NCI-H82 (cell line): ENCODE measurements at regions not wholly inside any gene's neighbourhood (a gene's known extent, or its start where the extent isn't known, plus 50 kb on each side); places are given as distances from the start of the nearest gene placed in this dataset.
"Not testable (repeated sequence)": the region's sequence is repeated elsewhere in the genome, so short reads cannot be mapped to it uniquely, and the experiment has no call there.

Experiments
- DNase-seq: peaks from one replicate; lab custom pipeline; 2025; lab: John Stamatoyannopoulos, UW

- no peak for DNase-seq
These were observed 112.2 kb upstream of the EGLN3 start for GRCh38 chr14:34063042-34063441.

- DNase-seq, result no peak
These were observed 111.6 kb upstream of the EGLN3 start for GRCh38 chr14:34062353-34062973.

GRCh38 chr14:34060651-34060999, 109.8 kb upstream of the EGLN3 start:
- peak; percentile 20 for DNase-seq

GRCh38 chr14:34059925-34060650, 109.2 kb upstream of the EGLN3 start:
- peak; percentile 39 for DNase-seq

- DNase-seq, result no peak
These were observed 108.4 kb upstream of the EGLN3 start for GRCh38 chr14:34059037-34059924.

GRCh38 chr14:34058510-34058909, 107.6 kb upstream of the EGLN3 start:
- DNase-seq, result no peak

- DNase-seq, result no peak
These were observed 105.2 kb upstream of the EGLN3 start for GRCh38 chr14:34056046-34056445.

GRCh38 chr14:34055157-34055950, 104.5 kb upstream of the EGLN3 start:
- DNase-seq, result no peak

GRCh38 chr14:34053666-34054065, 102.8 kb upstream of the EGLN3 start:
- DNase-seq, result peak; percentile 41

GRCh38 chr14:34052658-34053014, 101.8 kb upstream of the EGLN3 start:
- DNase-seq, result no peak

- no peak for DNase-seq
These were observed 101.2 kb upstream of the EGLN3 start for GRCh38 chr14:34051966-34052657.

- no peak for DNase-seq
These were observed 99.7 kb upstream of the EGLN3 start for GRCh38 chr14:34050606-34051005.

- DNase-seq, result peak; percentile 76
These were observed 98.9 kb upstream of the EGLN3 start for GRCh38 chr14:34049790-34050189.

- DNase-seq, result not testable (repeated sequence)
These were observed 98.3 kb upstream of the EGLN3 start for GRCh38 chr14:34049187-34049586.

GRCh38 chr14:34046799-34047520, 96.1 kb upstream of the EGLN3 start:
- no peak for DNase-seq

- peak; percentile 46 for DNase-seq
These were observed 93.9 kb upstream of the EGLN3 start for GRCh38 chr14:34044666-34045306.

- DNase-seq, result no peak
These were observed 93.4 kb upstream of the EGLN3 start for GRCh38 chr14:34044373-34044637.

GRCh38 chr14:34043627-34044372, 92.9 kb upstream of the EGLN3 start:
- no peak for DNase-seq

- DNase-seq, result no peak
These were observed 90.3 kb upstream of the EGLN3 start for GRCh38 chr14:34041220-34041619.

GRCh38 chr14:34040766-34041165, 89.9 kb upstream of the EGLN3 start:
- DNase-seq, result no peak
